A204.1 (cell line): ENCODE measurements at regions not wholly inside any gene's neighbourhood (a gene's known extent, or its start where the extent isn't known, plus 50 kb on each side); places are given as distances from the start of the nearest gene placed in this dataset.
A peak's percentile ranks its signal among the peaks of the same experiment; 100 is the strongest.

Source experiments
- FAIRE-seq: peaks from 2 replicates; lab custom pipeline; 2012; peaks lifted over from hg19 to GRCh38; lab: Jason Lieb, UNC

GRCh38 chr9:86687788-86688187 is 259.5 kb downstream of the GAS1 start:
- FAIRE-seq = no peak

- no peak for FAIRE-seq
Measured at GRCh38 chr9:86685556-86685955, 261.8 kb downstream of the GAS1 start.

GRCh38 chr9:86684148-86684547 is 263.2 kb downstream of the GAS1 start:
- no peak for FAIRE-seq

- FAIRE-seq = no peak
Measured at GRCh38 chr9:86682240-86682639, 265.1 kb downstream of the GAS1 start.

- no peak for FAIRE-seq
Measured at GRCh38 chr9:86679909-86680308, 267.4 kb downstream of the GAS1 start.

- FAIRE-seq = no peak
Measured at GRCh38 chr9:86676396-86676795, 270.9 kb downstream of the GAS1 start.

- FAIRE-seq = no peak
Measured at GRCh38 chr9:86675805-86676204, 271.5 kb downstream of the GAS1 start.

GRCh38 chr9:86674487-86674886 is 272.8 kb downstream of the GAS1 start:
- no peak for FAIRE-seq

GRCh38 chr9:86672966-86673365 is 274.3 kb downstream of the GAS1 start:
- no peak for FAIRE-seq

GRCh38 chr9:86672301-86672700 is 275.0 kb downstream of the GAS1 start:
- FAIRE-seq = no peak

GRCh38 chr9:86671018-86671417 is 276.3 kb downstream of the GAS1 start:
- no peak for FAIRE-seq

- no peak for FAIRE-seq
Measured at GRCh38 chr9:86670536-86670935, 276.8 kb downstream of the GAS1 start.

GRCh38 chr9:86670076-86670475 is 277.2 kb downstream of the GAS1 start:
- FAIRE-seq = no peak

- FAIRE-seq = no peak
Measured at GRCh38 chr9:86669422-86669821, 277.9 kb downstream of the GAS1 start.

GRCh38 chr9:86668488-86668887 is 278.8 kb downstream of the GAS1 start:
- FAIRE-seq = no peak

- no peak for FAIRE-seq
Measured at GRCh38 chr9:86667307-86667706, 280.0 kb downstream of the GAS1 start.

GRCh38 chr9:86665416-86665815 is 281.9 kb downstream of the GAS1 start:
- FAIRE-seq = no peak

GRCh38 chr9:86664603-86665002 is 282.7 kb downstream of the GAS1 start:
- FAIRE-seq = no peak

GRCh38 chr9:86663905-86664304 is 283.4 kb downstream of the GAS1 start:
- peak; percentile 30 for FAIRE-seq

- no peak for FAIRE-seq
Measured at GRCh38 chr9:86662890-86663468, 284.3 kb downstream of the GAS1 start.

GRCh38 chr9:86660146-86660943 is 287.0 kb downstream of the GAS1 start:
- no peak for FAIRE-seq

- no peak for FAIRE-seq
Measured at GRCh38 chr9:86659413-86660046, 287.8 kb downstream of the GAS1 start.

- no peak for FAIRE-seq
Measured at GRCh38 chr9:86655147-86655546, 292.2 kb downstream of the GAS1 start.

GRCh38 chr9:86653466-86653865 is 293.8 kb downstream of the GAS1 start:
- FAIRE-seq = no peak
